Gastroesophageal sphincter (tissue), 3 donors: ENCODE measurements at regions not wholly inside any gene's neighbourhood (a gene's known extent, or its start where the extent isn't known, plus 50 kb on each side); places are given as distances from the start of the nearest gene placed in this dataset.

Experiments used
- POLR2A ChIP-seq, 2 donors: fragments of 450-650 bp; IDR thresholded peaks; one replicate each; pipeline ENCODE4 v1.6.1; 2017; ENCODE audit warnings: antibody characterized with exemption in 2 of 2, mild to moderate bottlenecking in 2 of 2, moderate library complexity in 1 of 2
- POLR2AphosphoS5 ChIP-seq: sonication (generic); formaldehyde crosslinking; IDR thresholded peaks from one replicate; pipeline ENCODE4 v1.6.1; 2017; ENCODE audit warnings: antibody characterized with exemption
- TF ChIP-seq, protein P1 (sequence below), 4 experiments: fragments of 200-600 bp in 2 of 4; fragments of 450-650 bp in 2 of 4; sonication (generic) in 1 of 4; IDR thresholded peaks; one replicate each; pipeline ENCODE4 v1.5.1; 2017 to 2019; ENCODE audit warnings: antibody characterized with exemption in 4 of 4, mild to moderate bottlenecking in 2 of 4, moderate library complexity in 2 of 4

GRCh38 chr1:221350091-221350490, 391.8 kb downstream of the DUSP10 start:
- TF ChIP-seq POLR2AphosphoS5 (no peak), POLR2A (IDR thresholded peaks at IDR 0.05) (no peak)
- TF ChIP-seq, protein P1, sequence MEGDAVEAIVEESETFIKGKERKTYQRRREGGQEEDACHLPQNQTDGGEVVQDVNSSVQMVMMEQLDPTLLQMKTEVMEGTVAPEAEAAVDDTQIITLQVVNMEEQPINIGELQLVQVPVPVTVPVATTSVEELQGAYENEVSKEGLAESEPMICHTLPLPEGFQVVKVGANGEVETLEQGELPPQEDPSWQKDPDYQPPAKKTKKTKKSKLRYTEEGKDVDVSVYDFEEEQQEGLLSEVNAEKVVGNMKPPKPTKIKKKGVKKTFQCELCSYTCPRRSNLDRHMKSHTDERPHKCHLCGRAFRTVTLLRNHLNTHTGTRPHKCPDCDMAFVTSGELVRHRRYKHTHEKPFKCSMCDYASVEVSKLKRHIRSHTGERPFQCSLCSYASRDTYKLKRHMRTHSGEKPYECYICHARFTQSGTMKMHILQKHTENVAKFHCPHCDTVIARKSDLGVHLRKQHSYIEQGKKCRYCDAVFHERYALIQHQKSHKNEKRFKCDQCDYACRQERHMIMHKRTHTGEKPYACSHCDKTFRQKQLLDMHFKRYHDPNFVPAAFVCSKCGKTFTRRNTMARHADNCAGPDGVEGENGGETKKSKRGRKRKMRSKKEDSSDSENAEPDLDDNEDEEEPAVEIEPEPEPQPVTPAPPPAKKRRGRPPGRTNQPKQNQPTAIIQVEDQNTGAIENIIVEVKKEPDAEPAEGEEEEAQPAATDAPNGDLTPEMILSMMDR (IDR thresholded peaks at IDR 0.05) = no peak
